Neural cell (in vitro differentiated cells): ENCODE measurements at regions not wholly inside any gene's neighbourhood (a gene's known extent, or its start where the extent isn't known, plus 50 kb on each side); places are given as distances from the start of the nearest gene placed in this dataset.

Source experiments
- H2AFZ ChIP-seq: fragments of 200-600, 300-800 bp; sonication (generic), shearing (Covaris generic); 2 replicates; pipeline ENCODE4 v1.6.0; 2014; ENCODE audit warnings: low read depth, mild to moderate bottlenecking, antibody characterized with exemption, low read length, moderate library complexity
- H3F3A ChIP-seq: fragments of 200-600 bp; shearing (Covaris generic); 2 replicates; pipeline ENCODE4 v1.6.1; 2016; ENCODE audit warnings: mild to moderate bottlenecking, moderate library complexity, mixed read lengths, antibody characterized with exemption, low read length; ENCODE audit not compliant: insufficient read depth, poor library complexity, severe bottlenecking
- H3K27ac ChIP-seq: fragments of 200-600, 300-800 bp; sonication (generic), shearing (Covaris generic); 2 replicates; pipeline ENCODE4 v1.5.1; 2014; ENCODE audit warnings: mild to moderate bottlenecking, low read length, moderate library complexity
- H3K27me3 ChIP-seq: fragments of 300-800, 200-600 bp; sonication (generic), shearing (Covaris generic); 2 replicates; pipeline ENCODE4 v1.6.0; 2014; ENCODE audit warnings: mild to moderate bottlenecking, low read depth, low read length, moderate library complexity; ENCODE audit not compliant: insufficient read depth
- H3K36me3 ChIP-seq: fragments of 300-800, 200-600 bp; sonication (generic), shearing (Covaris generic); 2 replicates; pipeline ENCODE4 v1.5.1; 2014; ENCODE audit warnings: mild to moderate bottlenecking, antibody characterized with exemption, low read length, moderate library complexity; ENCODE audit not compliant: insufficient read depth
- H3K4me2 ChIP-seq: fragments of 300-800, 200-600 bp; sonication (generic), shearing (Covaris generic); 2 replicates; pipeline ENCODE4 v1.6.0; 2014; ENCODE audit warnings: mild to moderate bottlenecking, low read length
- H3K4me3 ChIP-seq: fragments of 300-800, 200-600 bp; sonication (generic), shearing (Covaris generic); 2 replicates; pipeline ENCODE4 v1.5.1; 2014; ENCODE audit warnings: mild to moderate bottlenecking, low read length, moderate library complexity
- H3K79me2 ChIP-seq: fragments of 200-600 bp; shearing (Covaris generic); replicated peaks from 2 replicates; pipeline ENCODE4 v1.6.0; 2014; ENCODE audit warnings: mild to moderate bottlenecking, low read length, moderate library complexity; ENCODE audit not compliant: insufficient read depth
- H3K9ac ChIP-seq: fragments of 300-800, 200-600 bp; sonication (generic), shearing (Covaris generic); 2 replicates; pipeline ENCODE4 v1.6.1; 2016; ENCODE audit warnings: mild to moderate bottlenecking, low read length, mixed read lengths
- H3K9me2 ChIP-seq: fragments of 200-600 bp; shearing (Covaris generic); 2 replicates; pipeline ENCODE4 v1.6.1; 2016; ENCODE audit warnings: mild to moderate bottlenecking, low read length, mixed read lengths; ENCODE audit not compliant: insufficient read depth
- H3K9me3 ChIP-seq: fragments of 200-600, 300-800 bp; sonication (generic), shearing (Covaris generic); 2 replicates; pipeline ENCODE4 v1.6.1; 2016; ENCODE audit warnings: mild to moderate bottlenecking, mixed run types, low read length, moderate library complexity, mixed read lengths
- H4K20me1 ChIP-seq: fragments of 200-600 bp; shearing (Covaris generic); 2 replicates; pipeline ENCODE4 v1.6.1; 2016; ENCODE audit warnings: mild to moderate bottlenecking, mixed run types; ENCODE audit not compliant: insufficient read depth
- EP300 ChIP-seq: fragments of 450-650 bp; conservative IDR thresholded peaks from 2 replicates; pipeline ENCODE4 v1.6.1; 2014; ENCODE audit warnings: antibody characterized with exemption, mild to moderate bottlenecking, moderate library complexity; ENCODE audit not compliant: poor library complexity, severe bottlenecking
- EZH2 ChIP-seq: fragments of 200-600, 300-800 bp; shearing (Covaris generic), sonication (generic); IDR thresholded peaks from 2 replicates; pipeline ENCODE4 v1.6.1; 2014; ENCODE audit warnings: antibody characterized with exemption, low read length, borderline replicate concordance, mild to moderate bottlenecking; ENCODE audit not compliant: insufficient read depth, poor library complexity, severe bottlenecking
- MXI1 ChIP-seq: fragments of 450-650 bp; conservative IDR thresholded peaks from 2 replicates; pipeline ENCODE4 v1.6.1; 2014; ENCODE audit warnings: antibody characterized with exemption, mild to moderate bottlenecking; ENCODE audit not compliant: poor library complexity, severe bottlenecking
- POLR2AphosphoS5 ChIP-seq: IDR thresholded peaks from 2 replicates; pipeline ENCODE4 v1.6.1; 2012
- RAD21 ChIP-seq: fragments of 450-650 bp; conservative IDR thresholded peaks from 2 replicates; pipeline ENCODE4 v1.6.1; 2014; ENCODE audit warnings: antibody characterized with exemption, mild to moderate bottlenecking, moderate library complexity
- REST ChIP-seq: IDR thresholded peaks from 2 replicates; pipeline ENCODE4 v1.6.1; 2012; ENCODE audit warnings: borderline replicate concordance
- SMC3 ChIP-seq: fragments of 450-650 bp; conservative IDR thresholded peaks from 2 replicates; pipeline ENCODE4 v1.6.1; 2014; ENCODE audit warnings: antibody characterized with exemption, mild to moderate bottlenecking, moderate library complexity; ENCODE audit not compliant: poor library complexity
- TAF1 ChIP-seq: IDR thresholded peaks from 2 replicates; pipeline ENCODE4 v1.6.1; 2012; ENCODE audit warnings: low read depth
- TF ChIP-seq, protein P1 (sequence below): fragments of 450-650 bp; IDR thresholded peaks from 2 replicates; pipeline ENCODE4 v1.5.1; 2014; ENCODE audit warnings: antibody characterized with exemption, mild to moderate bottlenecking, moderate library complexity; ENCODE audit not compliant: poor library complexity, severe bottlenecking

DNA sequence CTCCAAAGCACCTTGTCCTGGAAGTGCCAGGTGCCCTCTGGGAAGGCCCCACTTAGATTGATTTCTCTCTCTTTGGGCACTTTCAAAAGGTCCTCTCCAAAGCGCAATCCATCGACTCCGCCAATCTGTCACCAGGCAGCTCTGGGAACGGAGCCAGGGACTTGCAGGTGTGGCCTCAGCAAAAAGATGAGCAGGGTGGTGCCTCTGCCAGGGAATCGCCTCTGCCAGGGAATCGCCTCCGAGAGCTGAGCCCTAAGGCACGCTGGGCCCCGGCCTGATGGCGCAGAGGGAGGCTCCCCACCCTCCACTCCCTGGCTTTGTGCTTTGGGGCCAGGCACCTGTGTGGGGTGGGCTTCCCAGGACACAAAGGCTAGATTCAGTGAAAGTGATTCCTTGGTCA lies 1391.3 kb downstream of the TBC1D22A start:
- Histone ChIP-seq H2AFZ (no peak overlapping the region), H3K9me3 (no peaks in the 10 kb centered on the region), H3K27me3 (no peaks in the 10 kb centered on the region), H3K4me2 (no peak overlapping the region), H3F3A (no peaks in the 10 kb centered on the region), H3K4me3 (no peak overlapping the region), H4K20me1 (no peaks in the 10 kb centered on the region), H3K9ac (no peak overlapping the region), H3K27ac (no peak overlapping the region), H3K9me2 (no peaks in the 10 kb centered on the region), H3K79me2 (no peaks in the 10 kb centered on the region), H3K36me3 (no peaks in the 10 kb centered on the region)
- TF ChIP-seq MXI1 (no peak), SMC3 (no peak), POLR2AphosphoS5 (no peak), EZH2 (no peak), REST (no peak), RAD21 (no peak)

DNA sequence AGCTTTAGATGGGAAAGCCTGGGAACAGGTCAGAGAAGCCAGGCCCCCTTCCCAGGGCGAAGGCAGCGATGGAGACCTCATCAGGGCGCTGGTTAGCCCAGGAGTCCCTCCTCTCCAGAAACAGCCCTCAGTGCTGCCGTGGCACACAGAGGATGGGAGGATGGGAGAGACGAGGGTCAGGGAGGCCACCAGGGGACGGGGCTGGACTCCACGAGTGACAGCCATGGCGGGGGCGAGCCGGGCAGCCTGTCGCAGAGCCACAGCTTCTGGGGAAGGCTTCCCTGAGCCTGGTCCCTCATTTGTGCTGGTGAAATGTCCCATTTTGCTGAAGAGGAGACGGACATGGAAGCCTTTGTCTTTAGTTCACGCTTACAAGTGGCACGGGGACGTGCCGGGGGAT lies 1390.5 kb downstream of the TBC1D22A start:
- H3K9me3 ChIP-seq: no peaks in the 10 kb centered on the region
- no peaks in the 10 kb centered on the region for H3K9me2 ChIP-seq
- no peaks in the 10 kb centered on the region for H3K27me3 ChIP-seq
- no peak overlapping the region for H2AFZ ChIP-seq
- TF ChIP-seq RAD21: no peak
- no peak for TF ChIP-seq EP300
- TF ChIP-seq EZH2: no peak
- TF ChIP-seq SMC3: no peak
- no peak for TF ChIP-seq MXI1
- no peak for TF ChIP-seq REST
- no peak for TF ChIP-seq TAF1
- TF ChIP-seq, protein P1, sequence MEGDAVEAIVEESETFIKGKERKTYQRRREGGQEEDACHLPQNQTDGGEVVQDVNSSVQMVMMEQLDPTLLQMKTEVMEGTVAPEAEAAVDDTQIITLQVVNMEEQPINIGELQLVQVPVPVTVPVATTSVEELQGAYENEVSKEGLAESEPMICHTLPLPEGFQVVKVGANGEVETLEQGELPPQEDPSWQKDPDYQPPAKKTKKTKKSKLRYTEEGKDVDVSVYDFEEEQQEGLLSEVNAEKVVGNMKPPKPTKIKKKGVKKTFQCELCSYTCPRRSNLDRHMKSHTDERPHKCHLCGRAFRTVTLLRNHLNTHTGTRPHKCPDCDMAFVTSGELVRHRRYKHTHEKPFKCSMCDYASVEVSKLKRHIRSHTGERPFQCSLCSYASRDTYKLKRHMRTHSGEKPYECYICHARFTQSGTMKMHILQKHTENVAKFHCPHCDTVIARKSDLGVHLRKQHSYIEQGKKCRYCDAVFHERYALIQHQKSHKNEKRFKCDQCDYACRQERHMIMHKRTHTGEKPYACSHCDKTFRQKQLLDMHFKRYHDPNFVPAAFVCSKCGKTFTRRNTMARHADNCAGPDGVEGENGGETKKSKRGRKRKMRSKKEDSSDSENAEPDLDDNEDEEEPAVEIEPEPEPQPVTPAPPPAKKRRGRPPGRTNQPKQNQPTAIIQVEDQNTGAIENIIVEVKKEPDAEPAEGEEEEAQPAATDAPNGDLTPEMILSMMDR: no peak
- no peak for TF ChIP-seq POLR2AphosphoS5
- no peaks in the 10 kb centered on the region for H3F3A ChIP-seq
- no peaks in the 10 kb centered on the region for H4K20me1 ChIP-seq
- no peak overlapping the region for H3K4me2 ChIP-seq
- H3K9ac ChIP-seq: no peak overlapping the region
- no peaks in the 10 kb centered on the region for H3K79me2 ChIP-seq
- H3K4me3 ChIP-seq: no peak overlapping the region
- H3K27ac ChIP-seq: no peak overlapping the region
- no peaks in the 10 kb centered on the region for H3K36me3 ChIP-seq
